IMR-90 (cell line): ENCODE measurements at regions not wholly inside any gene's neighbourhood (a gene's known extent, or its start where the extent isn't known, plus 50 kb on each side); places are given as distances from the start of the nearest gene placed in this dataset.

Source experiments
- ATAC-seq: fragments of 200-7000 bp; cut with Tn5 transposase; 2 replicates; pipeline ENCODE4 v1.9.1; 2020; ENCODE audit warnings: low read depth, mild to moderate bottlenecking, moderate library complexity
- BruUV-seq: library from RNA; stranded (reverse); fragments of 400-500 nt; replicated peaks from 2 replicates; lab custom pipeline; 2021; lab: Mats Ljungman, UMichigan
- CTCF ChIA-PET: fragments of 300-600 bp; formaldehyde crosslinking; extraction: SDS; loops from one replicate; lab custom pipeline; 2021; ENCODE audit warnings: antibody characterized with exemption; lab: Yijun Ruan, JAX
- POLR2A ChIA-PET: fragments of 300-600 bp; sonication (Branson Sonifier 250); formaldehyde crosslinking; loops from one replicate; lab custom pipeline; 2022; ENCODE audit warnings: antibody characterized with exemption; ENCODE audit not compliant: unreplicated experiment; lab: Charles Lee
- DNase-seq: peaks from one replicate; pipeline ENCODE4 v3.0.0; 2013
- H2AFZ ChIP-seq: replicated peaks from 2 replicates; pipeline ENCODE3; 2013; ENCODE audit warnings: low read length, mild to moderate bottlenecking; ENCODE audit not compliant: poor library complexity
- H2AK5ac ChIP-seq: 2 replicates; pipeline ENCODE4 v1.6.1; 2013; ENCODE audit warnings: low read depth, low read length, inconsistent platforms
- H2AK9ac ChIP-seq: replicated peaks from 2 replicates; pipeline ENCODE3; 2013; ENCODE audit warnings: mild to moderate bottlenecking, low read depth, low read length, moderate library complexity; ENCODE audit not compliant: poor library complexity
- H2BK120ac ChIP-seq: 2 replicates; pipeline ENCODE4 v1.6.1; 2013; ENCODE audit warnings: low read depth, low read length, inconsistent platforms
- H2BK15ac ChIP-seq: 3 replicates; pipeline ENCODE4 v1.6.1; 2013; ENCODE audit warnings: low read depth, low read length, inconsistent platforms
- H2BK20ac ChIP-seq: 2 replicates; pipeline ENCODE4 v1.6.1; 2013; ENCODE audit warnings: low read depth, mild to moderate bottlenecking, inconsistent platforms, low read length, moderate library complexity
- H2BK5ac ChIP-seq: 2 replicates; pipeline ENCODE4 v1.6.1; 2013; ENCODE audit warnings: mild to moderate bottlenecking, low read depth, low read length, inconsistent platforms; ENCODE audit not compliant: poor library complexity, severe bottlenecking
- H3K14ac ChIP-seq: replicated peaks from 2 replicates; pipeline ENCODE4 v1.6.1; 2013; ENCODE audit warnings: low read depth, low read length, inconsistent platforms
- H3K18ac ChIP-seq: 2 replicates; pipeline ENCODE4 v1.6.1; 2013; ENCODE audit warnings: low read depth, low read length, control low read depth
- H3K23ac ChIP-seq: 2 replicates; pipeline ENCODE4 v1.6.1; 2013; ENCODE audit warnings: low read depth, low read length, inconsistent platforms
- H3K27ac ChIP-seq: 2 replicates; pipeline ENCODE4 v1.5.1; 2013; ENCODE audit warnings: mild to moderate bottlenecking, control low read depth, low read length; ENCODE audit not compliant: insufficient read depth
- H3K27me3 ChIP-seq: 2 replicates; pipeline ENCODE4 v1.6.1; 2013; ENCODE audit warnings: low read length; ENCODE audit not compliant: control insufficient read depth, insufficient read depth
- H3K36me3 ChIP-seq: 2 replicates; pipeline ENCODE4 v1.6.1; 2013; ENCODE audit warnings: low read length, mixed read lengths; ENCODE audit not compliant: control insufficient read depth, insufficient read depth
- H3K4ac ChIP-seq: 2 replicates; pipeline ENCODE4 v1.6.1; 2013; ENCODE audit warnings: low read depth, low read length, inconsistent platforms
- H3K4me1 ChIP-seq: 2 replicates; pipeline ENCODE4 v1.6.1; 2013; ENCODE audit warnings: low read length, mixed read lengths; ENCODE audit not compliant: control insufficient read depth, insufficient read depth
- H3K4me2 ChIP-seq: 2 replicates; pipeline ENCODE4 v1.6.1; 2013; ENCODE audit warnings: low read depth, mild to moderate bottlenecking, control low read depth, low read length, moderate library complexity
- H3K4me3 ChIP-seq: 2 replicates; pipeline ENCODE4 v1.5.1; 2013; ENCODE audit warnings: low read depth, mild to moderate bottlenecking, control low read depth, low read length, moderate library complexity; ENCODE audit not compliant: insufficient read depth
- H3K56ac ChIP-seq: 2 replicates; pipeline ENCODE4 v1.6.1; 2013; ENCODE audit warnings: low read length, inconsistent platforms; ENCODE audit not compliant: insufficient read depth; ENCODE audit errors: extremely low read depth
- H3K79me1 ChIP-seq, 2 experiments: 2 replicates each; pipeline ENCODE4 v1.6.1; 2013; ENCODE audit warnings: low read length in 2 of 2, inconsistent platforms in 1 of 2, low read depth in 1 of 2
- H3K9ac ChIP-seq: 2 replicates; pipeline ENCODE4 v1.6.1; 2013; ENCODE audit warnings: low read depth, low read length, control low read depth
- H3K9me1 ChIP-seq: 2 replicates; pipeline ENCODE4 v1.6.1; 2013; ENCODE audit warnings: low read length, inconsistent platforms; ENCODE audit not compliant: insufficient read depth
- H3K9me3 ChIP-seq: 2 replicates; pipeline ENCODE4 v1.6.1; 2013; ENCODE audit warnings: low read length; ENCODE audit not compliant: control insufficient read depth, insufficient read depth
- H4K20me1 ChIP-seq: 2 replicates; pipeline ENCODE4 v1.6.1; 2013; ENCODE audit warnings: low read length, inconsistent platforms; ENCODE audit not compliant: insufficient read depth
- H4K5ac ChIP-seq: 2 replicates; pipeline ENCODE4 v1.6.1; 2013; ENCODE audit warnings: mild to moderate bottlenecking, low read depth, low read length, control low read depth
- H4K8ac ChIP-seq, 2 experiments: 2 replicates each; pipeline ENCODE4 v1.6.1; 2013; ENCODE audit warnings: low read depth in 2 of 2, low read length in 2 of 2, control low read depth in 1 of 2, inconsistent platforms in 1 of 2
- H4K91ac ChIP-seq: 2 replicates; pipeline ENCODE4 v1.6.1; 2013; ENCODE audit warnings: low read depth, low read length, inconsistent platforms; ENCODE audit not compliant: insufficient read depth
- BHLHE40 ChIP-seq: fragments of 150-350 bp; IDR thresholded peaks from 2 replicates; pipeline ENCODE4 v1.6.1; 2016; ENCODE audit warnings: mild to moderate bottlenecking, low read depth, low read length
- CEBPB ChIP-seq: IDR thresholded peaks from 2 replicates; pipeline ENCODE4 v1.6.1; 2012; ENCODE audit warnings: low read depth, low read length, improper control_type of control experiment
- CHD1 ChIP-seq: IDR thresholded peaks from 2 replicates; pipeline ENCODE4 v1.6.1; 2012; ENCODE audit warnings: low read depth, low read length, improper control_type of control experiment
- FOS ChIP-seq: fragments of 150-350 bp; IDR thresholded peaks from 2 replicates; pipeline ENCODE4 v1.6.1; 2016; ENCODE audit warnings: low read depth, low read length
- MAFK ChIP-seq: IDR thresholded peaks from 2 replicates; pipeline ENCODE4 v1.6.1; 2012; ENCODE audit warnings: low read depth, low read length, improper control_type of control experiment
- MAZ ChIP-seq: IDR thresholded peaks from 2 replicates; pipeline ENCODE4 v1.6.1; 2012; ENCODE audit warnings: low read depth, mild to moderate bottlenecking, low read length, improper control_type of control experiment, moderate library complexity, borderline replicate concordance
- MXI1 ChIP-seq: IDR thresholded peaks from 2 replicates; pipeline ENCODE4 v1.6.1; 2012; ENCODE audit warnings: low read depth, mild to moderate bottlenecking, low read length, moderate library complexity, borderline replicate concordance
- NFE2L2 ChIP-seq: fragments of 150-350 bp; IDR thresholded peaks from 2 replicates; pipeline ENCODE4 v1.6.1; 2016; ENCODE audit warnings: low read depth, mild to moderate bottlenecking, low read length
- POLR2A ChIP-seq: IDR thresholded peaks from 2 replicates; pipeline ENCODE4 v1.6.1; 2012; ENCODE audit warnings: mild to moderate bottlenecking, low read depth, low read length
- RAD21 ChIP-seq: IDR thresholded peaks from 2 replicates; pipeline ENCODE4 v1.6.1; 2012; ENCODE audit warnings: low read length, improper control_type of control experiment
- RCOR1 ChIP-seq: IDR thresholded peaks from 2 replicates; pipeline ENCODE4 v1.6.1; 2012; ENCODE audit warnings: mild to moderate bottlenecking, low read length, improper control_type of control experiment; ENCODE audit not compliant: insufficient replicate concordance
- RFX5 ChIP-seq: IDR thresholded peaks from 2 replicates; pipeline ENCODE4 v1.8.0; 2012; ENCODE audit warnings: low read depth, mild to moderate bottlenecking, low read length, moderate library complexity
- SMC3 ChIP-seq: fragments of 150-350 bp; IDR thresholded peaks from 2 replicates; pipeline ENCODE4 v1.6.1; 2016; ENCODE audit warnings: low read depth, mild to moderate bottlenecking, antibody characterized with exemption, low read length, moderate library complexity
- WGBS, 2 experiments: methylation state at CpG; one replicate each; pipeline versions ENCODE4 v1.1.5 to v1.1.7; 2013; ENCODE audit warnings: missing lambda C conversion rate in 2 of 2; ENCODE audit not compliant: insufficient read length in 1 of 2; ENCODE audit errors: extremely low coverage in 2 of 2; 5-methylcytosine and 5-hydroxymethylcytosine counted together
- dilution Hi-C: fragments of 300-500 bp; cut with HindIII; formaldehyde crosslinking; loops from one replicate; pipeline ENCODE4 v1.14.3; 2018; ENCODE audit warnings: low sequenced_read_pairs; ENCODE audit not compliant: unreplicated experiment
- in situ Hi-C: fragments of 300-500 bp; cut with MboI; formaldehyde crosslinking; loops from 3 replicates; pipeline ENCODE4 v1.14.3; 2019; ENCODE audit warnings: low sequenced_read_pairs, inconsistent platforms, mixed read lengths
- intact Hi-C: fragments of 100-400 bp; cut with micrococcal nuclease; formaldehyde crosslinking; loops from 2 replicates; pipeline ENCODE4 v1.10.0; 2022
- TF ChIP-seq, protein P1 (sequence below): conservative IDR thresholded peaks from 2 replicates; pipeline ENCODE4 v1.5.1; 2012; ENCODE audit warnings: mild to moderate bottlenecking, low read depth, low read length, improper control_type of control experiment
- TF ChIP-seq, protein P2 (sequence below): fragments of 150-350 bp; IDR thresholded peaks from 2 replicates; pipeline ENCODE4 v1.6.1; 2016; ENCODE audit warnings: low read depth, mild to moderate bottlenecking, low read length, moderate library complexity, borderline replicate concordance
- TF ChIP-seq, protein P3 (sequence below): fragments of 150-350 bp; IDR thresholded peaks from 2 replicates; pipeline ENCODE4 v1.6.1; 2017; ENCODE audit warnings: mild to moderate bottlenecking, antibody characterized with exemption, low read length, low read depth

DNA sequence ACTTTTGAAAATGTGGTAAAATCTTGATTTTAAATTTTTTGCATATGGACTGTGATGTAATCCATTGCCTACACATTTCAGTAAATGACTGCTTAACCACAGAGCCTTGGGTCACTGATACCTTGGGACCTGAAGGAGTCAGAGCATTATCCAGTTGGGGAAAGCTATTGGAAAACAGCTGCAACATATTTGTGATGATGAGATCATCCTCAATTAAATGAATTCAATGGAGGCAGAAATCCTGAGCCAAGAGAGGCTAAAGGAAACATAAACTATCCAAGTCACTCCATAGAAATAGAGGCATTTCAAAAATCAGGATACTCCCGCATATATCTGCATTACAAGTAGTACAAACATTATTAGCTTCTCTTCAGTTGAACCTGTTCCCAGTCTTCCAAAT is 99.8 kb upstream of the PRMT6 start:
- Histone ChIP-seq H3K4me1 (no peaks in the 10 kb centered on the region), H2AFZ (no peak overlapping the region), H3K9ac (no peak overlapping the region), H2BK120ac (no peak overlapping the region), H3K23ac (no peak overlapping the region), H2BK5ac (no peak overlapping the region), H3K56ac (no peak overlapping the region), H3K36me3 (no peaks in the 10 kb centered on the region), H4K91ac (no peak overlapping the region), H3K79me1 (no peaks in the 10 kb centered on the region), H2BK20ac (no peak overlapping the region), H3K4me3 (no peak overlapping the region), H3K27ac (no peak overlapping the region), H3K4me2 (no peak overlapping the region), H2AK9ac (no peak overlapping the region), H3K14ac (no peak overlapping the region), H3K9me1 (no peaks in the 10 kb centered on the region), H4K5ac (no peak overlapping the region), H4K8ac (no peak overlapping the region), H2AK5ac (no peak overlapping the region), H3K9me3 (no peaks in the 10 kb centered on the region), H3K27me3 (no peaks in the 10 kb centered on the region), H2BK15ac (no peak overlapping the region), H3K18ac (no peak overlapping the region), H4K20me1 (no peaks in the 10 kb centered on the region), H3K4ac (no peak overlapping the region)
- peak; percentile 0 for DNase-seq
- BruUV-seq = no TSS peak
- dilution Hi-C loops = no loop called here
- intact Hi-C loops = no loop called here
- POLR2A ChIA-PET = no interaction called here
- in situ Hi-C loops = no loop called here
- no CpG with 5 or more reads among the region's 1 CpG for WGBS, 2 experiments
- TF ChIP-seq, protein P1, sequence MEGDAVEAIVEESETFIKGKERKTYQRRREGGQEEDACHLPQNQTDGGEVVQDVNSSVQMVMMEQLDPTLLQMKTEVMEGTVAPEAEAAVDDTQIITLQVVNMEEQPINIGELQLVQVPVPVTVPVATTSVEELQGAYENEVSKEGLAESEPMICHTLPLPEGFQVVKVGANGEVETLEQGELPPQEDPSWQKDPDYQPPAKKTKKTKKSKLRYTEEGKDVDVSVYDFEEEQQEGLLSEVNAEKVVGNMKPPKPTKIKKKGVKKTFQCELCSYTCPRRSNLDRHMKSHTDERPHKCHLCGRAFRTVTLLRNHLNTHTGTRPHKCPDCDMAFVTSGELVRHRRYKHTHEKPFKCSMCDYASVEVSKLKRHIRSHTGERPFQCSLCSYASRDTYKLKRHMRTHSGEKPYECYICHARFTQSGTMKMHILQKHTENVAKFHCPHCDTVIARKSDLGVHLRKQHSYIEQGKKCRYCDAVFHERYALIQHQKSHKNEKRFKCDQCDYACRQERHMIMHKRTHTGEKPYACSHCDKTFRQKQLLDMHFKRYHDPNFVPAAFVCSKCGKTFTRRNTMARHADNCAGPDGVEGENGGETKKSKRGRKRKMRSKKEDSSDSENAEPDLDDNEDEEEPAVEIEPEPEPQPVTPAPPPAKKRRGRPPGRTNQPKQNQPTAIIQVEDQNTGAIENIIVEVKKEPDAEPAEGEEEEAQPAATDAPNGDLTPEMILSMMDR = no peak
- TF ChIP-seq RAD21 (no peak), CHD1 (no peak), RFX5 (no peak), MAFK (no peak), POLR2A (no peak), NFE2L2 (no peak), RCOR1 (no peak), MXI1 (no peak), FOS (no peak), CEBPB (no peak), SMC3 (no peak), BHLHE40 (no peak), MAZ (no peak)
- TF ChIP-seq, protein P2, sequence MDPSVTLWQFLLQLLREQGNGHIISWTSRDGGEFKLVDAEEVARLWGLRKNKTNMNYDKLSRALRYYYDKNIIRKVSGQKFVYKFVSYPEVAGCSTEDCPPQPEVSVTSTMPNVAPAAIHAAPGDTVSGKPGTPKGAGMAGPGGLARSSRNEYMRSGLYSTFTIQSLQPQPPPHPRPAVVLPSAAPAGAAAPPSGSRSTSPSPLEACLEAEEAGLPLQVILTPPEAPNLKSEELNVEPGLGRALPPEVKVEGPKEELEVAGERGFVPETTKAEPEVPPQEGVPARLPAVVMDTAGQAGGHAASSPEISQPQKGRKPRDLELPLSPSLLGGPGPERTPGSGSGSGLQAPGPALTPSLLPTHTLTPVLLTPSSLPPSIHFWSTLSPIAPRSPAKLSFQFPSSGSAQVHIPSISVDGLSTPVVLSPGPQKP = no peak
- TF ChIP-seq, protein P3, sequence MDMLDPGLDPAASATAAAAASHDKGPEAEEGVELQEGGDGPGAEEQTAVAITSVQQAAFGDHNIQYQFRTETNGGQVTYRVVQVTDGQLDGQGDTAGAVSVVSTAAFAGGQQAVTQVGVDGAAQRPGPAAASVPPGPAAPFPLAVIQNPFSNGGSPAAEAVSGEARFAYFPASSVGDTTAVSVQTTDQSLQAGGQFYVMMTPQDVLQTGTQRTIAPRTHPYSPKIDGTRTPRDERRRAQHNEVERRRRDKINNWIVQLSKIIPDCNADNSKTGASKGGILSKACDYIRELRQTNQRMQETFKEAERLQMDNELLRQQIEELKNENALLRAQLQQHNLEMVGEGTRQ = no peak
- no peak for ATAC-seq
- CTCF ChIA-PET = no interaction called here
